Activated CD4-positive, alpha-beta T cell treated with anti-CD3 and anti-CD28 coated beads, Interleukin-2, amount 50 U/mL, for 1 hour (primary cell): ENCODE measurements at regions not wholly inside any gene's neighbourhood (a gene's known extent, or its start where the extent isn't known, plus 50 kb on each side); places are given as distances from the start of the nearest gene placed in this dataset.
"Not testable (repeated sequence)": the region's sequence is repeated elsewhere in the genome, so short reads cannot be mapped to it uniquely, and the experiment has no call there.

Source experiments
- DNase-seq: peaks from one replicate; pipeline ENCODE4 v3.0.0-alpha.2; 2020

DNA sequence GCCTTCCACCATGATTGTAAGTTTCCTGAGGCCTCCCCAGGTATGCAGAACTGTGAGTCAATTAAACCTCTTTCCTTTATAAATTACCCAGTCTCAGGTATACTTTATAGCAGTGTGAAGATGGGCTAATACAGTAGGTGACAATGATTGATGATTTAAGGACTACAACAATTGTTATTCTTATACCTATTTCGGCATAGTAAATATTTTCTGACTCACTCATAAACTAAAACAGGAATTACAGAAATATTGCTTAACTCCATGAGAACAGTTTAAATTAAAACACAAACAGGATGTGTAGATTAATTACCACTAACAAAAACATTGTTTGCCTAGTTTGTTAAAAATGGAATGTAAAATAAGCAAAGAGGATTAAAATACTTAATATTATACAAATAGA, 839.9 kb downstream of the LTN1 start:
- no peak for DNase-seq

DNA sequence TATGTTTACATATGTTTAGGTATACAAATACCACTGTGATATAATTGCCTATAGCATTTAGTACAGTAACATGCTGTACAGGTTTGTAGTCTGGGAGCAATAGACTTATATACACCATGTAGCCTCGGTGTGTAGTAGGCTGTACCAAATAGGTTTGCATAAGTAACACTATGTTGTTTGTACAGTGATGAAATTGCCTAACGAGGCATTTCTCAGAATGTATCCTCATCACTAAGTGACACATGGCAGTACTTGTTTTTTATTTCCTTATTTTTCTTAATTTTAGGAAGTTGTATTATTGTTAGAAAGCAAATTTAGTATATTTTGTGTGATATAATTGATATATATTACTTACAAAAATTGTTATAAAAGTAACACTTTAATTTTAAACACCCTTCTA, 840.9 kb downstream of the LTN1 start:
- DNase-seq, result no peak

- no peak for DNase-seq
These were observed 841.9 kb downstream of the LTN1 start for GRCh38 chr21:28150778-28151177.

DNA sequence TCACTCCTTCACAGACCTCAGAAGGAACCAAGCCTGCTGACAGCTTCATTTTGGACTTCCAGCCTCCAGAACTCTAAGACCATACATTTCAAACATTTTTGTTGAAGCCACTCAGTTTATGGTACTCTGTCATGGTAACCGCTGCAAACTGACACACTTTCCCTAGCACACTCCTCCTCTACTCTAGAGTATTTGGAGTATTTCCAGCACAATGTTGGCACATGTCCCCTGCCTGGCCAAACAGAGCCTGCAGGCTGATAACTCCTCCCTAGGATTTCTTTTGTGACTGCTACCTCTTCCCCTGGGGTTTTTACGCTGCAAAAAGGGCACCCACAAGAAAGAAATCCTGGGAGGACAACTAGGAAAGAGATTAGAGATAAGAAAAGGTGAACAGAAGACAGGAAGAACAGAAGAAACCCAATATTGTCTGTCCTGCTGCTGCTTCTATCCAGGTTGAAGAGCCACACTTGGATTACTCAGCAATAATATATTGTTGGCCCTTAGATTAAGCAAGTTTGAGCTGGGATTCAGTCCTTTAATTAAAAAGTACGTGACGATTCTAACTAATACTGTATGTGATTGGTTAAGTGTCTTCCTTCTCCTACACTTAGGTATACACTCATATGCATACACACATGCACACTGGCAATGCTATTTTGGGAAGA, 844.1 kb downstream of the LTN1 start:
- DNase-seq, result no peak

- DNase-seq, result no peak
These were observed 848.0 kb downstream of the LTN1 start for GRCh38 chr21:28144653-28145052.

DNA sequence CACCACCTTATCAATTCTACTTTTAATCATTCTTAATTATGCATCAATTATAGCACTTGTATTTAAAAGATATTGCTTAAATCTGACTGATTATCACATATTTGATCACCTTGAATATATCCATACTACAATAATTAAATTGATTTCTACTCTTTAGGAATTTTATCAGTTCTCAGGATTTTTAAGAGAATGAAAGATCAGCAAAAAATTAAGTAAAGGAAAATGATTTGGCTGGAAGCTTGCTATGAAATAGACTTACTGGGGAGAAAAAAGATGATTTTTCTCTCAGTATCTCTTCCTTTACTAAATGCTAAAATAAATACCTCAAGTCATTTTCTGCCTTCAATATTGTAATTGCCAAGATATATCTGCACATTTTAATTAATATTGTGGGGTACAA, 848.6 kb downstream of the LTN1 start:
- DNase-seq, result no peak

- DNase-seq, result no peak
These were observed 850.0 kb downstream of the LTN1 start for GRCh38 chr21:28142697-28143096.

- DNase-seq, result no peak
These were observed 854.4 kb downstream of the LTN1 start for GRCh38 chr21:28138272-28138671.

DNA sequence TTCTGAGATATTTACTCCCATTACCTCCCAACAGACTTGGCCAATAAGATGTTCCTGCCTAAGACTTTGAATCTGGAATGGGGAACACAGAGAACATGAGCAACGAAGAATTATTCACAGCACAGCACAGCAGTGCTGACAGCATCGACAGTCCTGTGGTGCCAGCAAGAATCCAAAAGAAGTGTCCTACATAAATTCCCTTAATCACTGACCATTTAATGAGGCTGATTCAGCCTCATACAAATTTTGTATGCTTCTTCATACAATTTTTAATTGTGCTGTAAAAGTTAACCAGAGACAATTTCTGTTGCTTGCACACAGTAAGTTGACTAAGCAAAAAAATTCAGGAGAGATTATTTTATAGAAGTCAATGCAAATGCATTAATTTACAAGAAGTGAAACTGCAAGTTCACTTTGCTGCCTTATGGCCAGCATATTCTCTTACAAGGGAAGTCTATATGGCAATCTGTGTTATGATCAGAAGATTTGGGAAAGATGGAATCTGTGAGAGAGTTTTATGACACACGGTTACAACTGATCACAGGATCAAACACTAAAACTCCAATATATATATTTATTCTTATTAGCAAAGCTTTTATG, 855.9 kb downstream of the LTN1 start:
- DNase-seq, result no peak

GRCh38 chr21:28135646-28136045, 857.0 kb downstream of the LTN1 start:
- no peak for DNase-seq

DNA sequence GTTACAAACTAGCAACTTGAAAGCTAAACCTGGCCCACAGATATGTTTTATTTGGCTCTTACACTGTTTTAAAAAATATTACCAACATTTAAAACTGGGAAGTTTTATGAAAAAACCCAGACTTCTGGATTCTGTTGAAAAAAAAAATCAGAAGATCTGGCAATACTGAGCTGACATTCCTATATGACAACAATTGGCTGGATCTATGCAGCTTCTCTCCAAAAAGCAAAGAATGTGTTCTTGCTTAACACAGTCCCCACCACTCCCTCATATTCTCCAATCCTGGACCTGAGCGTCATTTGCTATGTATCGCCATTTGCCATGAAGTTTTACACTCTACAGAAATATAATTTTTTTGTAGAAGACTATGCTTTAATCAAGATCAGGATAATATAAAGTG, 859.6 kb downstream of the LTN1 start:
- no peak for DNase-seq

- DNase-seq, result no peak
These were observed 860.0 kb downstream of the LTN1 start for GRCh38 chr21:28132713-28133112.

- no peak for DNase-seq
These were observed 865.4 kb downstream of the LTN1 start for GRCh38 chr21:28127175-28127785.

DNA sequence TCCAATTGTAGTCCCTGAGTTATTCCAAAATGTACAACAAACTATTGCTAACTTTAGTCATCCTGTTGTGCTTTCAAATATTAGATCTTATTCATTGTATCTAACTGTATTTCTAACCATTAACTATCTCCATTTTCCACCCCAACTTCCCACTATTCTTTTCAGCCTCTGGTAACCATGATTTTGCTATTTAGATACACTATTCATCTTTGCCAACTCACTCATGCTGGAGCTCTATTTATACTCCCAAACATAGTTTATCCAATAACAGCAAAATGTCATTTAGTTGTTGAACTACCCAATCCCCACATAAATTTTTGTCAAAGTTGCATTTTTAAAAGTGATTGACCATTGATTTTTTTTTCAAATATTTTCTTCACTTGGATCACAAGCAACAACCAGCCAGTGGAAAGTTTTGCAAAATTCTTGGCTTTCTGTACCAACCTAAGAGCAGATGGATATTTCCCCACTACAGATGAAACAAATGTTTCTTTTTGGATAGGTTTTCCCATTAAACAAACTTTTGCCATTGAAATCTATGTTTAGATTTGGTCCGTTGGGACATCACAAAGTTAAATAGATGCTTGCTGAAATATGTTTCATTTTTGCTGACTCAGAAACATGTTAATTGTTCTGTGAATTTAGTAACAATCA, 866.0 kb downstream of the LTN1 start:
- no peak for DNase-seq

DNA sequence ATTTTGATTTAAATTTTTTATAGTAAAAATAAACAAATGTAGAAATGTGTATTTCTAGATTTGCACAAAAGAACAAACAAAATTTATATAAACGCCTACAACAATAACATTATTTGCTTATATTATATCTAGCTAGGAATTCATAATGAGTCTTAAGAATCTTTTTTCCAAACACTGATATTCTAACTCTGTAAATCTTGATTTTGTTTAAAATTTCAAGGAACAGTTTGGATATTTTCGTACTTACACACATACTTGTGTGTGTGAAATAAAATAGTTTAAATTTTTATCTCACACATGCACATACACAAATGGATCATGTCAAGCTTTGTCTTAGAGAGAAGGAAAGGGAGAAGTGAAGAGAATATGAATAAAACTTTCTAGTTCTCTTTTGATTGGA, 868.1 kb downstream of the LTN1 start:
- no peak for DNase-seq

DNA sequence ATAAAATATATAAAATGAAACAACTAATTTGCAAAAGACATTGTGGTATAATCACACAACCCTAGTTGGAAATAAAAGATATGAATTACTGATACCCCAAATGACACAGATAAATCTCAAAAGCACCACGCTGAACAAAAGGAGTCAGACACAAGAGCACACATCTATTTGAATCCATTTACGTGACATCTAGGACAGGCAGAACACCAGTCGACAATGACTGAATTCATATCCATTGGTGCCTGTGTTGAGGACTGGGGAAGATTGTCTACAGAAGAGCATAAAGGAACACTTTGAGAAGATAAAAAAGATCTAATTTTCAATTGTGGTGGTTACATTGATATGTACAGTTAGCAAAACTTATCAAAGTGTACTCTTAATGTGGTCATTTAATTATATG, 874.1 kb downstream of the LTN1 start:
- DNase-seq, result no peak

- not testable (repeated sequence) for DNase-seq
These were observed 877.7 kb downstream of the LTN1 start for GRCh38 chr21:28114986-28115385.

GRCh38 chr21:28113718-28114117, 879.0 kb downstream of the LTN1 start:
- no peak for DNase-seq

DNA sequence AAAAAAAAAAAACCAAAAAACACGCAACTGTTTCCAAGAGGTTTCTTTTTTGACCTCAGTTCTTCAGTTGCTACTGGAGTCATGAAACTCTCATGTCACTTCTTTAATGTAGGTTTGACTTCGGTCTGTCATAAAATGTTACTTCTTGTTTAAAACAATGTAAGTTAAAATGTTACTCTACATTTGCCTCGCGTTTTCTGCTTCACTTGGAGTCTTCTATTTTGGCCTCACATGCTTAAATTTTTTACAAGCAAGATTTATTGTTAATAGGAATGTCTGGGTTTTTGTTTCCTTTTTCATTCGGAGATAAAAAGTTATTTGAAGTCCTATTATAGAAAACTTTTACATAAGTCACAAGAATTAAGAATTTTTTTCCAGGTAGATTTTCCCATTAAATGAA, 880.2 kb downstream of the LTN1 start:
- DNase-seq, result no peak

GRCh38 chr21:28111151-28111619, 881.5 kb downstream of the LTN1 start:
- DNase-seq, result no peak

DNA sequence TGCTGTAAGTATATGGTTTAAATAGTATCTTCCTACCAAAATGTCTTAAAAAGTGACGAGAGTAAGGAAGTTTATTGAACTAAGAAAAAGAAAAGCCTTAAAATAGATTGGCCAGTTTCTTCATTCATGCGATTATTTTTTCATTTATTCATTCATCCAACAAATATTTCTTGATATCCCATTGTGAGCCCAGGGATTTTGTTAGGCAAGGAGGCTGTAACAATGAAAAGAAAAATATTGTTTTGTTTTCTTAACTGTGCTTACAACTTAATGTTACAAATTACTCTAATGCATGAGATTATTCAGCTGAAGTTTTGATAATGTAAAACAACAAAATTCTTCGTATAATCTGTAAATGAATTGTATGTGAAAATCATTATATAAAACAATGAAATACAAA, 882.0 kb downstream of the LTN1 start:
- DNase-seq, result no peak

DNA sequence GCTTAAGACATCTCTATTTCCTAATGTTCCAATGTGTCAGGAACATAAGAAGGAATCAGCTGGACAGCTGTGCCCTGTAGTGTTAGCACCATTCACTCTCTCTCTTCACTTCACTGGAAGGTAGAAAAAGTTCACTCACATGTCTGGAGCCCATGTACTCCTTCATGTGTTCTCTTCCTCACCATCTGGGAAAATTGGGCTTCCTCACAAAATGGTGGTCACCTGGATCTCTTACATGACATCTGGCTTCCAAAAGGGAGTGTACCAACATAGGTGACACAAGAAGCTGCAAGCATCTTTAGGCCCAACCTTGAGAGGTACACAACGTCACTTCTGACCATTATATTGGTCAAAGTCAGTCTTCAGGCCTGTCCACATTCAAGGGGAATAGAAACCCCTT, 882.6 kb downstream of the LTN1 start:
- no peak for DNase-seq

DNA sequence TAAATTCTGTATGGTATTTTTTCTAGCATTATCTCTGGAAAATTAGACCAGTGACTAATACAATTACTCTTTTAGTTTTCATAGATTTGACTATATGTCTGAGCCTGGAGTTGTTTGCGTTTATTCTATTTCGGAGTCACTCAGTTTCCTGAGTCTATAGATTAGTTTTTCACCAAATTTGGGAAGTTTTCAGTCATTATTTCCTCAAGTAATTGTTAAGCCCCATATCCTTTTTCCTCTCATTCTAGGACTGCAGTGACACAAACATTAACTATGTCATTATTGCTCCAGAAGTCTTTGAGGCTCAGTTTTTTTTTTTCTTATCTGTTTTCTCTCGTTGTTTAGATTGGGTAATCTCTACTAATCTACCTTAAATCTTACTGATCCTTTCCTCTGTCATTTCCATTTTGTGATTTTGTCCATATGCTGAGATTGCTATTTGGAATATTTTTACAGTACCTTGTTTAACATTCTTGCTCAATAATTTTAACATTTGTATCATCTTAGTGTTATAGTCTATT, 886.2 kb downstream of the LTN1 start:
- no peak for DNase-seq

DNA sequence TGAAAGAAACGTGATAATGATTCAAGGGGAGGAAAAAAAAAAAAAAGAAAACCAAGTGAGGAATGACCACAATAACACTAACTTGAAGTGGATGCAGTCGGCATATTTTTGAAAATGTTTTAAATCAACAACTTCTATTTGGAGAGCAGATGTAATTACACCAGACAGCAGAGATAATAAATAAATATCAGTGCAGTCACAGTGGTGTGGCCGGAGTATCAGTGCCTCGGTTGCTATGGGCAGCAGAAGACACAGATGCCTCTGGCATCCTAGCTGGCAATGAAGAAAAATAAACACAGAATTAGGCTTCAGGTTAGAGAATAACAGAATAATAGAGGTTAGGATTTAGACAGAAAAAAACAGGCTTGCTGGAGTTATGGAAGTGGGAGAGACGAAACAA, 888.3 kb downstream of the LTN1 start:
- no peak for DNase-seq
